Endodermal cell (in vitro differentiated cells): ENCODE measurements at regions not wholly inside any gene's neighbourhood (a gene's known extent, or its start where the extent isn't known, plus 50 kb on each side); places are given as distances from the start of the nearest gene placed in this dataset.

Experiments used
- DNase-seq: peaks from one replicate; pipeline ENCODE4 v3.0.0-alpha.2; 2017
- H3K27ac ChIP-seq: 2 replicates; pipeline ENCODE4 v1.5.1; 2013; ENCODE audit warnings: mild to moderate bottlenecking, low read depth, low read length, moderate library complexity
- H3K27me3 ChIP-seq: 2 replicates; pipeline ENCODE4 v1.6.1; 2013; ENCODE audit warnings: mild to moderate bottlenecking, low read length, moderate library complexity; ENCODE audit not compliant: insufficient read depth, control insufficient read depth, poor library complexity, severe bottlenecking
- H3K36me3 ChIP-seq: 2 replicates; pipeline ENCODE4 v1.7.0; 2013; ENCODE audit warnings: mild to moderate bottlenecking, low read length, moderate library complexity; ENCODE audit not compliant: control insufficient read depth, insufficient read depth
- H3K4me1 ChIP-seq: one replicate; pipeline ENCODE4 v1.7.0; 2013; ENCODE audit warnings: low read length; ENCODE audit not compliant: control insufficient read depth, insufficient read depth
- H3K4me3 ChIP-seq: 2 replicates; pipeline ENCODE4 v1.5.1; 2013; ENCODE audit warnings: mild to moderate bottlenecking, low read length, moderate library complexity
- H3K9ac ChIP-seq: 2 replicates; pipeline ENCODE4 v1.6.1; 2013; ENCODE audit warnings: mild to moderate bottlenecking, low read length, moderate library complexity; ENCODE audit not compliant: poor library complexity, severe bottlenecking; ENCODE audit errors: extremely low read depth
- H3K9me3 ChIP-seq: 2 replicates; pipeline ENCODE4 v1.6.1; 2013; ENCODE audit warnings: mild to moderate bottlenecking, low read length, moderate library complexity; ENCODE audit not compliant: control insufficient read depth
- H3K27ac Mint-ChIP-seq: 2 replicates; pipeline ENCODE4 v1.8.0; 2020; ENCODE audit warnings: mixed read lengths
- H3K27me3 Mint-ChIP-seq: 2 replicates; pipeline ENCODE4 v1.8.0; 2021; ENCODE audit warnings: mild to moderate bottlenecking, mixed read lengths; ENCODE audit not compliant: insufficient read depth
- H3K36me3 Mint-ChIP-seq: 2 replicates; pipeline ENCODE4 v1.8.0; 2020; ENCODE audit warnings: low read depth, mixed read lengths
- H3K4me1 Mint-ChIP-seq: 2 replicates; pipeline ENCODE4 v1.8.0; 2020; ENCODE audit warnings: mixed read lengths
- H3K4me3 Mint-ChIP-seq: 2 replicates; pipeline ENCODE4 v1.8.0; 2020; ENCODE audit warnings: mild to moderate bottlenecking, moderate library complexity, mixed read lengths
- H3K9me3 Mint-ChIP-seq: 2 replicates; pipeline ENCODE4 v1.8.0; 2020; ENCODE audit warnings: mild to moderate bottlenecking, mixed read lengths
- CTCF ChIP-seq: fragments of 200-600 bp; sonication (generic); conservative IDR thresholded peaks from 2 replicates; pipeline ENCODE4 v1.5.0; 2021; ENCODE audit warnings: antibody characterized with exemption, mild to moderate bottlenecking
- WGBS, 2 experiments: methylation state at CpG; one replicate each; pipeline versions ENCODE4 v1.1.5 to v1.1.7; 2013; ENCODE audit warnings: missing lambda C conversion rate in 2 of 2, mixed read lengths in 1 of 2; ENCODE audit not compliant: insufficient coverage in 1 of 2, insufficient read length in 1 of 2; 5-methylcytosine and 5-hydroxymethylcytosine counted together

GRCh38 chr11:25357133-25357532 lies 860.3 kb downstream of the LUZP2 start:
- Histone ChIP-seq H3K36me3 (no peaks in the 10 kb centered on the region), H3K9ac (no peak overlapping the region), H3K27ac (no peak overlapping the region), H3K9me3 (no peaks in the 10 kb centered on the region), H3K4me3 (no peak overlapping the region), H3K27me3 (no peaks in the 10 kb centered on the region), H3K4me1 (no peaks in the 10 kb centered on the region)
- H3K27me3 Mint-ChIP-seq = no peaks in the 10 kb centered on the region
- no peak for TF ChIP-seq CTCF
- no peak for DNase-seq
- WGBS, 2 experiments = 0% methylated on average over 1 of the region's 2 CpGs; no CpG with 5 or more reads in 1 of the 2 experiments
- H3K4me3 Mint-ChIP-seq = no peak overlapping the region
- H3K9me3 Mint-ChIP-seq = no peaks in the 10 kb centered on the region
- H3K4me1 Mint-ChIP-seq = peaks cover 6% of the 10 kb centered on the region
- no peaks in the 10 kb centered on the region for H3K36me3 Mint-ChIP-seq
- no peak overlapping the region for H3K27ac Mint-ChIP-seq

- Mint-ChIP-seq H3K27me3 (no peaks in the 10 kb centered on the region), H3K9me3 (peaks cover 4% of the 10 kb centered on the region), H3K4me3 (no peak overlapping the region), H3K36me3 (no peaks in the 10 kb centered on the region), H3K27ac (no peak overlapping the region), H3K4me1 (no peaks in the 10 kb centered on the region)
- Histone ChIP-seq H3K9ac (no peak overlapping the region), H3K4me3 (no peak overlapping the region), H3K4me1 (no peaks in the 10 kb centered on the region), H3K36me3 (no peaks in the 10 kb centered on the region), H3K9me3 (no peaks in the 10 kb centered on the region), H3K27me3 (no peaks in the 10 kb centered on the region), H3K27ac (no peak overlapping the region)
- DNase-seq = no peak
- no peak for TF ChIP-seq CTCF
- 89 to 100% methylated on average over 1 to 2 of the region's 2 CpGs for whole genome bisulfite sequencing, 2 experiments
These were observed 880.6 kb downstream of the LUZP2 start for GRCh38 chr11:25377466-25377865.

GRCh38 chr11:25396847-25397246 lies 900.0 kb downstream of the LUZP2 start:
- no peak overlapping the region for H3K9ac ChIP-seq
- no peaks in the 10 kb centered on the region for H3K9me3 ChIP-seq
- no peaks in the 10 kb centered on the region for H3K27me3 ChIP-seq
- no peaks in the 10 kb centered on the region for H3K27me3 Mint-ChIP-seq
- no peaks in the 10 kb centered on the region for H3K36me3 ChIP-seq
- no peaks in the 10 kb centered on the region for H3K36me3 Mint-ChIP-seq
- no peak for DNase-seq
- H3K4me3 ChIP-seq = no peak overlapping the region
- no peak overlapping the region for H3K27ac ChIP-seq
- H3K4me3 Mint-ChIP-seq = no peak overlapping the region
- no peaks in the 10 kb centered on the region for H3K9me3 Mint-ChIP-seq
- H3K4me1 ChIP-seq = no peaks in the 10 kb centered on the region
- H3K4me1 Mint-ChIP-seq = no peaks in the 10 kb centered on the region
- H3K27ac Mint-ChIP-seq = no peak overlapping the region
- TF ChIP-seq CTCF = no peak
